Endothelial cell of umbilical vein (primary cell): ENCODE measurements at regions not wholly inside any gene's neighbourhood (a gene's known extent, or its start where the extent isn't known, plus 50 kb on each side); places are given as distances from the start of the nearest gene placed in this dataset.

Experiments used
- BruUV-seq: library from RNA; stranded (reverse); fragments of 400-500 nt; replicated peaks from 2 replicates; lab custom pipeline; 2021; lab: Mats Ljungman, UMichigan
- CTCF ChIA-PET: fragments of 300-600, 350-600 bp; sonication (Branson Sonifier 250); formaldehyde crosslinking; loops from one replicate; lab custom pipeline; 2021; ENCODE audit warnings: antibody characterized with exemption, inconsistent platforms; lab: Charles Lee
- POLR2A ChIA-PET: fragments of 300-600, 350-600 bp; sonication (Branson Sonifier 250); formaldehyde crosslinking; loops from one replicate; lab custom pipeline; 2021; ENCODE audit warnings: antibody characterized with exemption, inconsistent platforms; lab: Charles Lee
- DNase-seq: peaks from one replicate; pipeline ENCODE4 v3.0.0-alpha.2; 2011; ENCODE audit warnings: low read depth, low spot score
- FAIRE-seq: peaks from 2 replicates; lab custom pipeline; 2011; peaks lifted over from hg19 to GRCh38; lab: Jason Lieb, UNC
- H2AFZ ChIP-seq: 2 replicates; pipeline ENCODE4 v1.6.0; 2012; ENCODE audit warnings: low read depth, low read length, control low read depth, inconsistent platforms
- H3K27ac ChIP-seq: 2 replicates; pipeline ENCODE4 v1.5.1; 2011; ENCODE audit warnings: low read depth, mild to moderate bottlenecking, control low read depth, low read length, moderate library complexity; ENCODE audit not compliant: insufficient read depth
- H3K27me3 ChIP-seq, 2 experiments: 2 replicates each; pipeline versions ENCODE4 v1.6.0 to v1.6.1; 2011; ENCODE audit warnings: low read length in 2 of 2, mixed read lengths in 1 of 2; ENCODE audit not compliant: control insufficient read depth in 2 of 2, insufficient read depth in 2 of 2
- H3K36me3 ChIP-seq, 2 experiments: 2 replicates in 1 of 2; 3 replicates in 1 of 2; pipeline ENCODE4 v1.5.1; 2011; ENCODE audit warnings: low read length in 2 of 2, mild to moderate bottlenecking in 1 of 2, moderate library complexity in 1 of 2; ENCODE audit not compliant: control insufficient read depth in 2 of 2, insufficient read depth in 2 of 2; ENCODE audit errors: extremely low read depth in 1 of 2
- H3K4me1 ChIP-seq: 3 replicates; pipeline ENCODE4 v1.5.1; 2011; ENCODE audit warnings: mild to moderate bottlenecking, low read length; ENCODE audit not compliant: control insufficient read depth, insufficient read depth; ENCODE audit errors: extremely low read depth
- H3K4me2 ChIP-seq: 2 replicates; pipeline ENCODE4 v1.6.1; 2011; ENCODE audit warnings: low read length, control low read depth, mixed read lengths; ENCODE audit not compliant: insufficient read depth
- H3K4me3 ChIP-seq, 3 experiments: fragments of 200-600 bp in 1 of 3; sonication (generic), shearing (Covaris generic) in 1 of 3; replicated peaks in 1 of 3; 2 replicates each; pipeline ENCODE4 v1.5.1; 2011 to 2016; ENCODE audit warnings: control low read depth in 3 of 3, low read length in 3 of 3, mild to moderate bottlenecking in 2 of 3, inconsistent platforms in 1 of 3, low read depth in 1 of 3, moderate library complexity in 1 of 3; ENCODE audit not compliant: insufficient read depth in 1 of 3
- H3K79me2 ChIP-seq: 2 replicates; pipeline ENCODE4 v1.6.0; 2012; ENCODE audit warnings: low read length, inconsistent platforms; ENCODE audit not compliant: control insufficient read depth, insufficient read depth
- H3K9ac ChIP-seq: replicated peaks from 2 replicates; pipeline ENCODE3; 2011; ENCODE audit warnings: low read length, control low read depth; ENCODE audit not compliant: insufficient read depth; ENCODE audit errors: extremely low read depth
- H3K9me1 ChIP-seq: replicated peaks from 3 replicates; pipeline ENCODE4 v1.6.0; 2011; ENCODE audit warnings: mild to moderate bottlenecking, low read length; ENCODE audit not compliant: control insufficient read depth, insufficient read depth; ENCODE audit errors: extremely low read depth
- H3K9me3 ChIP-seq: replicated peaks from 2 replicates; pipeline ENCODE4 v1.5.1; 2012; ENCODE audit warnings: low read length, inconsistent platforms; ENCODE audit not compliant: control insufficient read depth, insufficient read depth
- H4K20me1 ChIP-seq: replicated peaks from 2 replicates; pipeline ENCODE3; 2011; ENCODE audit warnings: mild to moderate bottlenecking, low read length; ENCODE audit not compliant: control insufficient read depth, insufficient read depth; ENCODE audit errors: extremely low read depth
- CTCF ChIP-seq, 2 donors: IDR thresholded peaks; 1 replicate in 1 of 2; 2 replicates in 1 of 2; pipeline ENCODE4 v1.5.1; 2011; ENCODE audit warnings: low read length in 2 of 2, mild to moderate bottlenecking in 2 of 2, moderate library complexity in 2 of 2, control low read depth in 1 of 2, inconsistent platforms in 1 of 2, low read depth in 1 of 2; ENCODE audit not compliant: insufficient read depth in 1 of 2; ENCODE audit errors: extremely low read depth in 1 of 2
- EZH2 ChIP-seq: IDR thresholded peaks from 2 replicates; pipeline ENCODE4 v1.6.1; 2012; ENCODE audit warnings: borderline replicate concordance, low read depth, mild to moderate bottlenecking, moderate library complexity, low read length, inconsistent platforms; ENCODE audit not compliant: severe bottlenecking
- GATA2 ChIP-seq: IDR thresholded peaks from 2 replicates; pipeline ENCODE4 v1.7.0; 2011; ENCODE audit warnings: low read depth, mild to moderate bottlenecking, moderate library complexity, mixed read lengths, low read length; ENCODE audit not compliant: insufficient read length, insufficient read depth
- MYC ChIP-seq: IDR thresholded peaks from one replicate; pipeline ENCODE4 v1.6.1; 2011; ENCODE audit warnings: mild to moderate bottlenecking, low read depth, low read length
- POLR2A ChIP-seq: IDR thresholded peaks from 2 replicates; pipeline ENCODE4 v1.6.1; 2012; ENCODE audit warnings: low read depth, mild to moderate bottlenecking, control low read depth, low read length
- dilution Hi-C: fragments of 300-500 bp; cut with MboI; formaldehyde crosslinking; loops from one replicate; pipeline ENCODE4 v1.15.0; 2019; ENCODE audit warnings: low sequenced_read_pairs; ENCODE audit not compliant: extremely low pct_ligation_motif_present
- intact Hi-C: fragments of 100-400 bp; cut with micrococcal nuclease; formaldehyde crosslinking; loops from one replicate; pipeline ENCODE4 v1.10.0; 2022
- TF ChIP-seq, protein P1 (sequence below): IDR thresholded peaks from 2 replicates; pipeline ENCODE4 v1.6.1; 2011; ENCODE audit not compliant: insufficient read depth, insufficient read length

DNA sequence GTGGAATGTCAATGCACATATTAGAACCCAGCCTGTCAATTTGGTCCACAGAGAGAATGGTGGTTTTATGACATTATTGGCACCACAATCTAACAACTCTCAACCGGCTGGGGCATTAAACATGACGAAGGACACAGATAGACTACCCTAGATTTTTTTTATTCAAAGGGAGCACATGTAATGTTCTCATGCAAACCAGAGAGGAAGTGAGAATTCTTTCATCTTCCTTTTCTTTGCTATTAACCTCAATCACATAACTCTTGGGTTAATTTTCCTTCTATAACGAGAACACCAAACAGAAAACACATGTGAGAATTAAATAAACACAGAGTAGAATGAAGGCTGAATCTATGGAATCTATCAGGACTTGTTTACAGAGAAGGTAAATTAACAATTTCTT is 94.9 kb upstream of the TNC start:
- H2AFZ ChIP-seq = no peak overlapping the region
- H3K36me3 ChIP-seq = no peaks in the 10 kb centered on the region
- no peaks in the 10 kb centered on the region for H3K79me2 ChIP-seq
- no TSS peak for BruUV-seq
- no peaks in the 10 kb centered on the region for H4K20me1 ChIP-seq
- H3K9ac ChIP-seq = no peak overlapping the region
- no peaks in the 10 kb centered on the region for H3K4me1 ChIP-seq
- no peaks in the 10 kb centered on the region for H3K9me1 ChIP-seq
- H3K27me3 ChIP-seq = no peaks in the 10 kb centered on the region
- CTCF ChIA-PET = no interaction called here
- POLR2A ChIA-PET = no interaction called here
- FAIRE-seq (no peak), DNase-seq (no peak)
- TF ChIP-seq MYC = no peak
- no peak for TF ChIP-seq GATA2
- no peak for TF ChIP-seq EZH2
- no peak for TF ChIP-seq CTCF (IDR thresholded peaks at IDR 0.05; ENCODE audit: extremely low read depth in 1 of 2, insufficient read depth in 1 of 2, low read depth in 1 of 2, low read length in 2 of 2)
- H3K27ac ChIP-seq = no peak overlapping the region
- dilution Hi-C loops (no loop called here), intact Hi-C loops (no loop called here)
- H3K9me3 ChIP-seq = peaks cover 2% of the 10 kb centered on the region
- no peak overlapping the region for H3K4me2 ChIP-seq
- no peak overlapping the region for H3K4me3 ChIP-seq

DNA sequence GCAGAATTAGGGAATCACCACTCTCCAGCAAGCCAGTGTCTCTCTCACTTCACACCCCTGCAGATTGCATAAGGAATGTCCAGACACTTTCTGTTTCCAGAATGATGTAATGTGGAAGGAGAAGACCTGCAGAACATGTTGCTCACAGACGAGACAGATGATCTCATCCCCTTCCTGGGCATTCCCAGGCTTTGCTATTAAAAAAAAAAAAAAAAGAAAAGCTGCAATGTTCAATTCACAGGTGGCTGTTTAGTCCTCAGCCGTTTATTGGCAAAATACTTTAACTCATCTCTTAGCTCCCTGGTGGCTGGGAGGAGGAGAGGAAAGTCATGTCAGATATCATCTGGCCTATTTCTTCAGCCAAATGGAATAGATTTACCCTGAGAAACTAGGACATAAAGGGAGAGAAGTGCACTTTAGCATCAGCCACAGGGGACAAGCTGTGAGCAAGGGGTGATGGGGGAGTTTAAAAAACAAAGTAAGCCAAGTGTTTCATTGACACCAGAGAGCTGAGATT is 95.9 kb upstream of the TNC start:
- Histone ChIP-seq H3K79me2 (no peaks in the 10 kb centered on the region), H2AFZ (no peak overlapping the region), H3K4me2 (no peak overlapping the region), H3K27ac (no peak overlapping the region), H3K4me3 (no peak overlapping the region), H4K20me1 (no peaks in the 10 kb centered on the region), H3K9me1 (no peaks in the 10 kb centered on the region), H3K9me3 (peaks cover 2% of the 10 kb centered on the region), H3K36me3 (no peaks in the 10 kb centered on the region), H3K27me3 (no peaks in the 10 kb centered on the region), H3K4me1 (no peaks in the 10 kb centered on the region), H3K9ac (no peak overlapping the region)
- TF ChIP-seq POLR2A (no peak), GATA2 (no peak), EZH2 (no peak)
- TF ChIP-seq, protein P1, sequence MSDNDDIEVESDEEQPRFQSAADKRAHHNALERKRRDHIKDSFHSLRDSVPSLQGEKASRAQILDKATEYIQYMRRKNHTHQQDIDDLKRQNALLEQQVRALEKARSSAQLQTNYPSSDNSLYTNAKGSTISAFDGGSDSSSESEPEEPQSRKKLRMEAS = no peak
- FAIRE-seq (no peak), DNase-seq (no peak)
- ChIA-PET POLR2A (no interaction called here), CTCF (no interaction called here)
- no TSS peak for BruUV-seq
- dilution Hi-C loops (no loop called here), intact Hi-C loops (no loop called here)
